Fibroblast of lung (primary cell): ENCODE measurements at regions not wholly inside any gene's neighbourhood (a gene's known extent, or its start where the extent isn't known, plus 50 kb on each side); places are given as distances from the start of the nearest gene placed in this dataset.

ENCODE experiments used
- DNase-seq, 2 donors: peaks; one replicate each; pipeline versions ENCODE4 v3.0.0 to v3.0.0-alpha.2; 2010; ENCODE audit warnings: low read depth in 2 of 2
- H2AFZ ChIP-seq: 2 replicates; pipeline ENCODE4 v1.5.1; 2012; ENCODE audit warnings: low read length, control low read depth, inconsistent platforms
- H3K27ac ChIP-seq: 2 replicates; pipeline ENCODE4 v1.5.1; 2011; ENCODE audit warnings: low read length, control low read depth; ENCODE audit not compliant: insufficient read depth
- H3K27me3 ChIP-seq: 2 replicates; pipeline ENCODE4 v1.5.1; 2011; ENCODE audit warnings: mild to moderate bottlenecking, low read length; ENCODE audit not compliant: control insufficient read depth, insufficient read depth
- H3K36me3 ChIP-seq: 2 replicates; pipeline ENCODE4 v1.5.1; 2011; ENCODE audit warnings: low read length; ENCODE audit not compliant: control insufficient read depth, insufficient read depth
- H3K4me1 ChIP-seq: 2 replicates; pipeline ENCODE4 v1.5.1; 2011; ENCODE audit warnings: low read length; ENCODE audit not compliant: control insufficient read depth, insufficient read depth; ENCODE audit errors: extremely low read depth
- H3K4me2 ChIP-seq: 2 replicates; pipeline ENCODE4 v1.5.1; 2011; ENCODE audit warnings: low read length, control low read depth; ENCODE audit not compliant: insufficient read depth; ENCODE audit errors: extremely low read depth
- H3K4me3 ChIP-seq, 4 experiments: fragments of 200-600 bp in 1 of 4; sonication (generic) in 1 of 4; replicated peaks in 1 of 4; 2 replicates each; pipeline ENCODE4 v1.5.1; 2011 to 2016; ENCODE audit warnings: low read length in 4 of 4, low read depth in 3 of 4, mild to moderate bottlenecking in 3 of 4, control low read depth in 2 of 4, inconsistent platforms in 1 of 4, mixed read lengths in 1 of 4; ENCODE audit not compliant: insufficient read depth in 1 of 4; ENCODE audit errors: control extremely low read depth in 1 of 4
- H3K79me2 ChIP-seq: 2 replicates; pipeline ENCODE4 v1.5.1; 2012; ENCODE audit warnings: mild to moderate bottlenecking, low read length, inconsistent platforms; ENCODE audit not compliant: control insufficient read depth, insufficient read depth
- H3K9ac ChIP-seq: 2 replicates; pipeline ENCODE4 v1.5.1; 2011; ENCODE audit warnings: mild to moderate bottlenecking, low read length, control low read depth; ENCODE audit not compliant: insufficient read depth
- H3K9me3 ChIP-seq: 2 replicates; pipeline ENCODE4 v1.5.1; 2012; ENCODE audit warnings: low read depth, low read length; ENCODE audit not compliant: control insufficient read depth, insufficient read depth
- H4K20me1 ChIP-seq: 2 replicates; pipeline ENCODE4 v1.5.1; 2011; ENCODE audit warnings: low read length; ENCODE audit not compliant: control insufficient read depth, insufficient read depth; ENCODE audit errors: extremely low read depth
- CTCF ChIP-seq, 2 donors: IDR thresholded peaks in 1 of 2; conservative IDR thresholded peaks in 1 of 2; 1 replicate in 1 of 2; 2 replicates in 1 of 2; pipeline ENCODE4 v1.5.1; 2011 to 2012; ENCODE audit warnings: low read length in 2 of 2, control low read depth in 1 of 2, inconsistent platforms in 1 of 2, low read depth in 1 of 2, mild to moderate bottlenecking in 1 of 2
- EZH2 ChIP-seq: IDR thresholded peaks from 2 replicates; pipeline ENCODE4 v1.5.1; 2012; ENCODE audit warnings: low read length, control low read depth, mild to moderate bottlenecking; ENCODE audit errors: missing control alignments

GRCh38 chr2:203645831-203646230, 60.6 kb upstream of the CD28 start:
- H3K27ac ChIP-seq = no peak overlapping the region
- no peak overlapping the region for H2AFZ ChIP-seq
- DNase-seq = no peak
- no peak overlapping the region for H3K4me3 ChIP-seq
- no peaks in the 10 kb centered on the region for H3K36me3 ChIP-seq
- H3K9ac ChIP-seq = no peak overlapping the region
- TF ChIP-seq CTCF (conservative IDR thresholded peaks at IDR 0.05 in 1 of 2, IDR thresholded peaks at IDR 0.05 in 1 of 2; ENCODE audit: low read depth in 1 of 2, low read length in 2 of 2) (no peak), EZH2 (no peak)
- H4K20me1 ChIP-seq = no peaks in the 10 kb centered on the region
- no peaks in the 10 kb centered on the region for H3K9me3 ChIP-seq
- H3K27me3 ChIP-seq = no peaks in the 10 kb centered on the region
- H3K4me1 ChIP-seq = peaks cover 8% of the 10 kb centered on the region
- no peaks in the 10 kb centered on the region for H3K79me2 ChIP-seq
- no peak overlapping the region for H3K4me2 ChIP-seq

- H3K4me2 ChIP-seq = no peak overlapping the region
- no peak for TF ChIP-seq EZH2
- TF ChIP-seq CTCF (conservative IDR thresholded peaks at IDR 0.05 in 1 of 2, IDR thresholded peaks at IDR 0.05 in 1 of 2; ENCODE audit: low read depth in 1 of 2, low read length in 2 of 2) = no peak
- no peak overlapping the region for H3K4me3 ChIP-seq
- no peaks in the 10 kb centered on the region for H3K36me3 ChIP-seq
- peaks cover 10% of the 10 kb centered on the region for H3K4me1 ChIP-seq
- H3K9ac ChIP-seq = no peak overlapping the region
- H3K27ac ChIP-seq = no peak overlapping the region
- H2AFZ ChIP-seq = no peak overlapping the region
- H3K27me3 ChIP-seq = no peaks in the 10 kb centered on the region
- H3K9me3 ChIP-seq = no peaks in the 10 kb centered on the region
- DNase-seq = no peak
- H4K20me1 ChIP-seq = no peaks in the 10 kb centered on the region
- H3K79me2 ChIP-seq = no peaks in the 10 kb centered on the region
Measured at GRCh38 chr2:203646266-203646864, 60.1 kb upstream of the CD28 start.

DNA sequence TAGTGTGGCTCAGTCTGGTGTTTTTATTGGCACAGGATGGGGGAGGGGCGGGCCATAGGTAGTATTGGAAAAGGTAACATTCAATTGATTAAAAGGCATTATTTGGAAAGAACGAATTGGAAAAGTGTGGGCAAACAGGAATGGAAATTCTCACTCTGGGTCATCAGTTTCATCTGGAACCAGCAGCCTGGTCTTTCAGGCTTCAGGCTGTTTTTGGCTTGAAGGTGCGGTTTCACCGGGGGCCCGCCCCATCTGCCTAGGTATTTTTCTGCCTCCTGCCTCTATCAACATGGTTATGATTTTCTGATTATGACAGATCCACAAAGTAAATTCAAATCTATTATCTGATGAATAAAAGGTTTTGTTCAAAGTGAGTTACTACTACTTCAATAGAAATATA, 59.5 kb upstream of the CD28 start:
- Histone ChIP-seq H2AFZ (no peak overlapping the region), H3K36me3 (no peaks in the 10 kb centered on the region), H3K9me3 (no peaks in the 10 kb centered on the region), H3K27ac (no peak overlapping the region), H3K9ac (no peak overlapping the region), H3K27me3 (no peaks in the 10 kb centered on the region), H3K4me2 (no peak overlapping the region), H3K4me3 (no peak overlapping the region), H4K20me1 (no peaks in the 10 kb centered on the region), H3K79me2 (no peaks in the 10 kb centered on the region), H3K4me1 (peaks cover 10% of the 10 kb centered on the region)
- no peak for DNase-seq
- TF ChIP-seq CTCF (conservative IDR thresholded peaks at IDR 0.05 in 1 of 2, IDR thresholded peaks at IDR 0.05 in 1 of 2; ENCODE audit: low read depth in 1 of 2, low read length in 2 of 2) (no peak), EZH2 (no peak)
